GM21423 (cell line): ENCODE measurements at regions not wholly inside any gene's neighbourhood (a gene's known extent, or its start where the extent isn't known, plus 50 kb on each side); places are given as distances from the start of the nearest gene placed in this dataset.

Source experiments
- ATAC-seq: cut with Tn5 transposase; IDR thresholded peaks from one replicate; pipeline ENCODE4 v1.9.1; 2021; ENCODE audit warnings: mild to moderate bottlenecking, moderate library complexity; ENCODE audit not compliant: unreplicated experiment

GRCh38 chr1:244254467-244254866 is 197.2 kb downstream of the ADSS2 start:
- peak; percentile 64 for ATAC-seq

- ATAC-seq = no peak
Observed at GRCh38 chr1:244255426-244255965, 196.2 kb downstream of the ADSS2 start.

DNA sequence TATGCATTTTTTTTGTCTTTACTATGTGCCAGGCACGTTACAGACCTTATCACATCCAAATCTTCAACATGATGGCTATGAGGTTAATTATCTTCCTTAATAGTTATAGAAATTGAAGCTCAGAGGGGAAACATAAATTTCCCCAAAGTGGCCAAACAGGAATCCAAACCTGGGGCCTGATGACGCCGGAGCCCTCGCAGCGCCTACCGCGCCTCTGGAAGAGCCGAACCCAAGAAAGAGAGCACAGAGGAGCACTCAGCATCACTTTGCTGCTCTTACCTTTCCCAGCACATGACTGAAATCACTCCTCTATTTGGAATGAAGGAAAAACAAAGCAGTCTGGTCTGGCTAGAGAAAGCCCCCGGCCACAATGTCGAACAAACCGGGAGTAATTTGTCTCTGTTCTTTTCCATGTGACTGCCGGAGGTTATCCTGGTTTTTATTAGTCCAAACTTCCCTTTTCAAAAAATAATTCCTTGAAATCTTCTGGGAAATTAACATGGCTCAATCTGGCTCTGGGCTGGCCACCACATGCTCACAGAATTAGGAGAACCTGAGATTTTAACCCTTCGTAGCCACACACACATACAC is 195.5 kb downstream of the ADSS2 start:
- ATAC-seq = no peak

- no peak for ATAC-seq
Observed at GRCh38 chr1:244264163-244264562, 187.5 kb downstream of the ADSS2 start.

- ATAC-seq = no peak
Observed at GRCh38 chr1:244265507-244265906, 186.2 kb downstream of the ADSS2 start.

DNA sequence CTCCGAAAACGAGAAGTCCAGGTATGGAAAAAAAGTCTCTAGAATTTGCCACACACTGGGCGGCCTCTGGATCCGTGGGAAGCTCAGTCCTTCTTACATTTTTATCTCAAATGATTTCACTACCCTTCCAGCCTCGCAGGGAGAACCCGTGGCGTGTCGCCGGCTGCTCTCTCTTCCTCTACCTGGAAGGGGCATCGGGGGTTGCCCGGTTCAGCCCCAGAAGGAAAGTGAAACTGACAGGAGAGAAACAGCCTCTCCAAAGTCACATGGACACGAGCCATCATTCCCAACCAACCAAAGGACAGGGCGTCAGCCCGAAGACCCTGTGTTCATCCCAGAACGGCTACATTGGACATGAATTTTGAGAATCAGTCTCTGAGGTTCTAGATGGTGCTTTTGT is 182.5 kb downstream of the ADSS2 start:
- no peak for ATAC-seq

DNA sequence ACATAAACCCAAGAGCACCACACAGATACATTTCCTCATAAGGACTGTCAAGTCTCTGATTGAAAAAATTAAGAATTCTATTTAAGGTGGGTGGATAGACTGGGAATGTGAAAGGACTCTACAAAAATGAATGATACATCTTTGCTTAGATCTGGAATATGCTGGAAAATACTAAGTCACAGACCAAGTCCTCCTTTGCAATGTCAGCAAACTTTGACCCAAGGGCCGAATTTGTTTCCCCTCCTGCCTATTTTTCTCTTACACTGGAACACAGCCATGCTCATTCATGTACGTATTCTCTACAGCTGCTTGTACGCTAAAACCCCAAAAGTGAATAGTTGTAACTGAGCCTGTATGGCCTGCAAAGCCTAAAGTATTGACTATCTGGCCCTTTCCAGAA is 180.7 kb downstream of the ADSS2 start:
- no peak for ATAC-seq

DNA sequence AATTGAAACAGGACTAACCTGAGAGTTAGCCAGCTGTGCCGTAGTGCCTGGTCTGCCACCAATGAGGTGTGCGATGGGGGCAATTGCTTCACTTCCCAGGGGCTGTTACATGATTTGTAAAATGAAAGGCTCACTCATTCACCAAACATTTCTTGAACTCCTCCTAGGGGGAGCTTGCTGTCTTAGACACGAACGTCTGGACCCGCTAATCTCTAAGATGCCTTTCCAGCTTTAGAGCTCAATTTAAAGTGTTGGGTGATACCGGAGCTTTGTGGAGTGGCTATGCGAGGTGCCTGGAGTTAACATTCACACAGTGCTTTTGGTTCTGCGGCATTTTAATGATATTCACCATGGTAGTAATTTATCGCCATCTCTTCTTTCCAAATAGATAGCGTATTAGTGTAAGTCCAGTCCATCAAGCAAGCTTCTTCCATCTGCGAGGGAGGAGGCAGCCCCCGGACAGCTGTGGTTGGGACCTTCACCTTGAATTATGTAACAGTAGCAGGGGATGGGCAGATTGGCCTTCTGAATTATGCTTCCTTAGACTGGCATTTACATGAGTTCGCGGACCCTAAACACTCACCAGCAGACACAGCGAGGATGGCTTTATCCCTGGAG is 179.9 kb downstream of the ADSS2 start:
- no peak for ATAC-seq

DNA sequence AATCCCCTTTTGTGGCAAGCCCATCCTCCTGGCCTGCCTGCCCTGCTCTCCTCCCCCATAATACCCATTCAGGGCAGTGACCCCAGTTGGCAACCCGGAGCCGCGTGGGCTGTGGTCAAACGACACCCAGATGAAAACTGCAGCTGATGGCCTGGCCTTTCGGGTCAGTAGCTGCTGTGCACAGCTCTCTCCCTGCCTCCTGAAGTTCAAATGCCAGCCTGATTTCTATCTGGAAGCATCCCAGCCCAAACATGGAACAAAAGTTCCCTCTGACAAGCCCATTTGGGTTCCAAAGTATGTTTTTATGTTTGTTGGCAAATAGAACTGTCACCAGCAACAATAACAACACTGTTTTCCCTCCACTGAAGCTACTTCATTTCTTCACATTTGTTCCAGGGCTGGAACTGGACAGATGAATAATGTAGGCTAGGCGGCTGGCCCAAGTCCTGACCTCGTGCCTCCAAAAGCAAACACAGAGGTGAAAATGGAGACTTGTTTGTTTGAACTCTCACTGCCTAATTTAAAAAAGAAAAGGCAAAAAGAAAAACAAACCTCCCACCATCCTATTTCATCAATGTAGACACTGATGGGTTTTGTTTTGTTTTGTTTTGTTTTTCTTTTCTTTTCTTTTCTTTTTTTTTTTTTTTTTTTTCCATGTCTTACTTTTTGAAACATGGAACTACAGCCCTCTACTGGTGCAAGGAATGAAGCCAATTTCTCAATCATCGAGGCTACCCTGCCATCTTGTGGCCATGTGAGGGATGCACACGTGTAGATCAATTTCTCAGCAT is 179.0 kb downstream of the ADSS2 start:
- ATAC-seq = peak; percentile 90

DNA sequence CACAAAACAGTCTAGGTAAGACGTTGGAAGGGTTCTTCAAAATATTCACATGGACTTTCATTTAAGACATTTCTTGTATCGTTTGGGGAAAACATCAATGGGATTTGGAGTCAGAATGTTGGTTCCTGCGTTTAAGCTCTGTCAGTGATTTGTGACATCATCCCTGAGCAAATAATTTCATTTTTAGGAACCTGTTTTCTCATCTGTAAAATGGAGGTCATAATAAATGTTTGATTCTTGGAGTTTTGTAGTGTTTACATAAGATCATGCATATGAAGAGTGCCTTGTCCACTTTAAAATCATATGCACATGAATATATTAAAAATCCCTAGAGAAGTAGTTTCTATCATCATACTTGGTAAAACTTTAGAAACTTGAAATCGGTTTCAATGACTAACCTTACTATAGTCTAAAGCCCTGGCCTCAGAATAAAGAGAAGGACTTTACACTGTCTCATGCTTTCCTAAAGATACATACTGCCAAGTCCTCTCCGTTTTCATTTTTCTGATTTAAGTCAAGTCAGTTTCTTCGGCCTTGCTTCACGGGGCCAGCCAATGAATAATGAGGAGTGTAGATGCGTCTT is 178.4 kb downstream of the ADSS2 start:
- no peak for ATAC-seq

DNA sequence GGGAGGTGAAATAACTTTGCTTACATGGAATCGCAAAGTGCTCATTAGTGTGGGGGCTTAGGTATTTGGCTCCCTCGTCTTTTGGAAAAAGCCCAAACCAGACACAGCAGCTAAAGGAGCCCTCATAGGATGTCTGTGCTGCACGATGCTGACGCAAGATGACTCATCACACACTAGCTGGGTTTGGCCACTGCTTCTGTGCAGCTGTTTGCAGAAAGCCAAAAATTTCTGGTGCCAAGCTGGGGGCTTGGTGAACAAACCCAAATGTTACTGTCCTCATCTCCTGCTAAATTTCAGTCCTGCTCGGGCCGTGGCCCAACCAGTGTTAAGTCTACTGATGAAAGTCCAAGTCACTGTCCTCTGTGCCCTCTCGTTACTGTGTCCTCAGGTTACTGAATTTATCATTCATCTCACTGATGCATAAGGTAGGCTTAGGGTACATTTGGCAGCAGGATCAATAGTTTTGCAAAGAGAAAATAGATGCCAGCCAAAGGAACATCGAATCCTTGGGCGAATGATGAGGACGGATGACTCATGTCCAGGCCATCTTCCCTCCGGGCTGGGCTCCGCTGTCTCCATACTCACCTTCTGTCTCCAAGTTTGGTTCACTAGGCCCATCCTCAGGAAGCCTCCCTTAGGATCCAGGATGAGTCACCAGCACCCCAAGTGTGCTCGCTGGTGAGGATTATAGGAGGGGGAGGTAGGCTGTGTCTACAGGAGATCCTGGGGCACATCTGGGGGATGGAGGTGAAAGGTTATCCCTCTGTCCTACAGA is 177.7 kb downstream of the ADSS2 start:
- ATAC-seq = no peak

DNA sequence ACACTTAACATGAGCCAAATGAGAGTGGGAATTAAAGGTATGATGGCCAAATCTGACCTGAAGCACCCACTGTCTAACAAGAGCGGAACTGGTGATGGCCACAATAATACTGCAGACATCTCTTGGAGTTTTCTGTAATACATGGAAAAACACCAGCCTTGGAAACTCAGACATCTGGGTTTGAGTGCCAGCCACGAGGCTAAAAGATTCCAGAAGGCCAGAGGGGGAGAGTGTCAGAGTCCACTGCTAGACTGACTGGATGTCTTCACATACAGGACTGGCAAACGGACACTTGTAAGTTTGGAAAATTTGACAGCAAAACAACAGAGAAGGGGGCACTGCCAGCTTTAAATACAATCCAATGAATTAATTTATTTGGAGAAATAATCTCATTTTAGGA is 175.1 kb downstream of the ADSS2 start:
- no peak for ATAC-seq

GRCh38 chr1:244280201-244280600 is 171.5 kb downstream of the ADSS2 start:
- no peak for ATAC-seq

DNA sequence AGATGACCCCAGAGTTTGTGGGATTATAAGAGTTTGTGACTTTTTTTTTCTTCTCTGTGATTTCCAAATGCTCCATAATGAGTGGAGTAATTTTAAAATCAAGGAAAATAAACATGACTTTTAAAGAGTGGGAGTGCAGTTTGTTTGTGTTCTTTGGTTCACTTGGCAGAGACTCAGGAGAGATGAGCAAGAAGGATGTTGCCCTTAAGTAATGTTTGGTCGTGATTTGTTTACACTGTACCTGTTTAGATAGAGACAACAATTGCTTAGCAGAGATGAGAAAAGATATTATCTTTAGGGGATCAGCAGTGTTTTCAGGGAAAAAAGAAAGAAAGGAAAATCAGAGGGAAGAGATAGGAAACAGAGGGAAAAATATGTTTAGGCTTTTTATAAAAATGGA is 170.8 kb downstream of the ADSS2 start:
- ATAC-seq = no peak

DNA sequence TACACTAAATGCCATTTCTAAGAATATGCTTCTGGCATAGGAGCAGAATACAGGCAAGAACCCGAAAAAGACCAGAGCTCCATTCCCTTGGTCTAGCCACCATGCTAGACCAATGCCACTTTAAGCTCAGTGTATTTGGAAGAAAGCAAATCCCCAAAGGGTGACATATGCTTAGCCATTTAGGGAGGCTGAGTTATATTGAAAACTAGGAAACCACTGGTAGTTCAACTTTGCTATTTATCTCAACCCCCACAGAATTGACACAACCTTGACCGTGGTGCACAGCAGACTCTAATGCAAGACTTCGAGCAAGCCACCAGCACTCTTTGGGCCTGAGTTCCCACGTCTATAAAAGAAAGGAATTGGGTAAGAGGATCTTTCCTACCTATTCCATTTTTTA is 167.9 kb downstream of the ADSS2 start:
- no peak for ATAC-seq

DNA sequence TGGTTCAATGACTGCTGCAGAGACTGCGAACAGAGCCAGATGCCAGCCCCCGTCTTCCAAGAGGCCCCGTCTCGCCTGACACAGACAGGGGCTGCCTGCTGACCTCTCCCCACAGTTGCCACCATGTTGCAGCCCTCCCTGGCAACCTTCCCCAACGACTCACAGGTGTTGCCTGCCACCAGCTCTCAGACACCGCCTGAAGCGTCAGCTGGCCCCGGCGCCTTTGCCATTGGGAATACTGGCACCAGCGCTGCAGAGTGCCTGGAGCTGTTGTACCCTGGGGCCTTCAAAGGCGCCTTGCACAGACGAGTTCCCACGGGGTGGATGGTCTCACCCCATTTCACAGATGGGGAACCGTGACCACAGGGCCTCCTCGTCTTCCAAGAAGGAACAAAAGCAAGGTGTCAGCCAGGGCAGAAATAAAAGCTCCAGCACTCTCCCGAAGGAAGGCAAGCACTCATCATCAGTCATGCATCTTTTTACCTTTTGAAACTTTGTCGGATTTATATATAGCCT is 167.0 kb downstream of the ADSS2 start:
- ATAC-seq = no peak

- ATAC-seq = no peak
Observed at GRCh38 chr1:244286341-244286740, 165.4 kb downstream of the ADSS2 start.

DNA sequence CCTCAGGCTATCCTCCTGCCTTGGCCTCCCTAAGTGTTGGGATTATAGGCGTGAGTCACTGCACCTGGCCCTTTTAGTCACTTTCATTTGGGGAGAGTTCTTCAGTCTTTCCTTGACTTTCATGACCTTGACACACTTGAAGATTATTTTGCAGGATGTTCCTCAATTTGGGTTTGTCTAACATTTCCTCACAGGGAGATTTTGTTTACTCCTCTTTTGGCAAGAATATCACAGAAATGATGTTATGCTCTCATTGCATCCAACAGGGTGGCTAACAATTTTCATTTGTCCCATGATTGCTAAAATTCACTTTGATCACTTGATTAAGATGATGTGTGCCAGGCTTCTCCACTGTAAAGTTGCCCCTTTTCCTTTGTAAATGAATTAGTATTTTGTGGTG is 164.0 kb downstream of the ADSS2 start:
- ATAC-seq = no peak

GRCh38 chr1:244288663-244289062 is 163.0 kb downstream of the ADSS2 start:
- ATAC-seq = no peak

DNA sequence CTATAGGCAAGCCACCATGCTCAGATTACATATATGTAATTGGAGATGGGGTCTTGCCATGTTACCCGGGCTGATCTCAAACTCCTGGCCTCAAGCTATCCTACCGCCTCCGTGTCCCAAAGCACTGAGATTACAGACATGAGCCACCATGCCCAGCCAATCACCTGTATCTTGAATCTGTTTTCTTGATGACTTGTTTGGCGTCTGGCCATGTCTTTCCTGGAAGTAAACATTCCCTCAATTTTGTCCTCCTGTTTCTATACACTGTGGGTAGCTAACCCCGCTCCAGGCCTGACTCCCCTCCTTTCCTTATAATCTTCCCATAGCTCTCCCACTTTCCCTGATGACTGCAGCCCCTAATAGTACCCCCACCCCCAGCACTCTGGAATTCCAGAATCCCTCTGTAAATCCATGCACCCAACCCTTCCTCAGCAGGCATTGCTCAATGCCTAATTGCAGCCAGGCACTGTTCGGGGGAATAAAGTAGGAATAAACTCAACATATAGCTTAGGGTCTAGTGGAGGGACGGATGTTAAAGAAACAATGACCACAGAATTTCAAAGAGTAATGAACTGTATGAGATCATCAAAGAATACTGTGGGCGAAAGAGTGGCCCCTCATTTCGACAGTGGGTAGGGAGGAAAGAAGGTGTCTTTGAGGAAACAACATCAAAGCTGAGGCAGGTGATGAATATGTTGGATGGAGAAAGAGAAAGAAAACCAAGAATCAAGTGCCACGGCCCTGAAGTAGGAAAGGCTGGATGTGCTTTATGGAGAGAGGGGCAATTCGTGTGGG is 161.5 kb downstream of the ADSS2 start:
- no peak for ATAC-seq
